ENCODE measurements at regions not wholly inside any gene's neighbourhood (a gene's known extent, or its start where the extent isn't known, plus 50 kb on each side); places are given as distances from the start of the nearest gene placed in this dataset.
"Not testable (repeated sequence)": the region's sequence is repeated elsewhere in the genome, so short reads cannot be mapped to it uniquely, and the experiment has no call there.

- TF ChIP-seq, protein P1, sequence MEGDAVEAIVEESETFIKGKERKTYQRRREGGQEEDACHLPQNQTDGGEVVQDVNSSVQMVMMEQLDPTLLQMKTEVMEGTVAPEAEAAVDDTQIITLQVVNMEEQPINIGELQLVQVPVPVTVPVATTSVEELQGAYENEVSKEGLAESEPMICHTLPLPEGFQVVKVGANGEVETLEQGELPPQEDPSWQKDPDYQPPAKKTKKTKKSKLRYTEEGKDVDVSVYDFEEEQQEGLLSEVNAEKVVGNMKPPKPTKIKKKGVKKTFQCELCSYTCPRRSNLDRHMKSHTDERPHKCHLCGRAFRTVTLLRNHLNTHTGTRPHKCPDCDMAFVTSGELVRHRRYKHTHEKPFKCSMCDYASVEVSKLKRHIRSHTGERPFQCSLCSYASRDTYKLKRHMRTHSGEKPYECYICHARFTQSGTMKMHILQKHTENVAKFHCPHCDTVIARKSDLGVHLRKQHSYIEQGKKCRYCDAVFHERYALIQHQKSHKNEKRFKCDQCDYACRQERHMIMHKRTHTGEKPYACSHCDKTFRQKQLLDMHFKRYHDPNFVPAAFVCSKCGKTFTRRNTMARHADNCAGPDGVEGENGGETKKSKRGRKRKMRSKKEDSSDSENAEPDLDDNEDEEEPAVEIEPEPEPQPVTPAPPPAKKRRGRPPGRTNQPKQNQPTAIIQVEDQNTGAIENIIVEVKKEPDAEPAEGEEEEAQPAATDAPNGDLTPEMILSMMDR (conservative IDR thresholded peaks at IDR 0.05): not testable (repeated sequence)
- not testable (repeated sequence) for TF ChIP-seq EZH2 (IDR thresholded peaks at IDR 0.05; ENCODE audit: low read depth)
These were observed 149.4 kb downstream of the SYT15 start for GRCh38 chr10:46728359-46728758.
